DMS79 treated with DMSO at 0.1 percent for 48 hours (cell line): ENCODE measurements at regions not wholly inside any gene's neighbourhood (a gene's known extent, or its start where the extent isn't known, plus 50 kb on each side); places are given as distances from the start of the nearest gene placed in this dataset.

ENCODE experiments used
- DNase-seq: peaks from one replicate; lab custom pipeline; 2025; lab: John Stamatoyannopoulos, UW

DNA sequence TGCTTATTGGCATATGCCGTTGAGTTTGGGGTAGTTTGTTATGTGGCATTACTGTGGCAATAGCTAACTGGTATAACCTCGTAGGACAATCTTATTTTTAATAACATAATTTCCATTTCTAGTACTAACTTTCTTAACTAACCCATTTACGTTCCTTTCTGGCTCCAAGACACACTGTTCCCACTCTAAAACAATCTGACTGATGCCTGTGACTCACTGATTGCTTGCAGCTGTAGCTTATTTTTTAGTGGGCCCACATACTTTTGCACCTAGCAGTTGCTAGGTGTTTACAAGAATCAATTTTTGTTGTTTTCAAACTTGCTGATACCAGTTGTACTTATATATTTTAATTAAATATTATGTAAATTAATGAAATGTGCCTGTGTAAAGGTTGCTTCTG, 52.2 kb downstream of the FAT3 start:
- DNase-seq = no peak

DNA sequence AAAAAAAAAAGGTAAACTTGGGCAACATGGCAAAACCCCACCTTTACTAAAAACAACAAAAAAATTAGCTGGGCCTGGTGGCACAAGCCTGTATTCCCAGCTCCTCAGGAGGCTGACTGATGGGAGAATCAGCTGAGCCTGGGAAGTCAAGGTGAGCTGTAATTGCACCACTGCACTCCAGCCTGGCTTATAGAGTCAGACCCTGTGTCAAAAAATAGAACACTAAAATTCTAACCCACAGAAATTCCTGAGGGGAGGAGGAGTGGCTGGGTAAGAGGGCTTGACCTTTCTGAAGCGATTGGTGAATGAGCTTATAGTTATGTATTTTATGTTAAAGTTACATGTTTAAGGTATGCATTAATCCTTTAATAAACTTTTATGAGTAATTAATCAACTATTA, 53.3 kb downstream of the FAT3 start:
- DNase-seq = no peak

DNA sequence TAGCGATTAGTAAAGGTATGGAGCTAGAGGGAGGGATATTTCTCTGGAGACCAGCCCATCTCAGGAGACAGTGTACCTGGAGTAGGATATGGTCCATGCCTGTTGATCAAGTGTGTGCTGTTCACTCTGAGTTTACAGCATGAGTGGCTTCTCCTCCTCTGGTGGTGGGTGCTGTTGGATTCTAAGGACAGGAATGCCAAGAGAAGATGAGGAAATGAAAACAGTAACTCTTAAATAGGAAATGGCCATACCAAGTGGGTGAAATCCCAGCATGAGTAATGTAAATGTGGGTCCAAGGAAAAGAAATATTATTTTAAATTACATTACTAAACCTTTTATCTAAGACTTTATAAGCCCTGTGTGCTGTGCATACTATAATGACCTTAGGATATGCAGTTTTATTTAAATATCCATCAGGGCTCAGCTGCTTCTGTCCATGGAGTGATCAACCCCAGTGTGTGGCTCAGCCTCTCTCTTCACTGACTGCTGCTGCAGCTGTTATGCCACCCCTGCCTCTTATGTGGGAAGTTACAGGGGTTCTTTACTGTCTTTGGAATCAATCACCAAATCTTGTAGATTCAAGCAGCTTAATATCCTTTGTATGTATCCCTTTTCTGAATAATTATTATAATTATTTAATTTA, 54.3 kb downstream of the FAT3 start:
- DNase-seq = no peak

DNA sequence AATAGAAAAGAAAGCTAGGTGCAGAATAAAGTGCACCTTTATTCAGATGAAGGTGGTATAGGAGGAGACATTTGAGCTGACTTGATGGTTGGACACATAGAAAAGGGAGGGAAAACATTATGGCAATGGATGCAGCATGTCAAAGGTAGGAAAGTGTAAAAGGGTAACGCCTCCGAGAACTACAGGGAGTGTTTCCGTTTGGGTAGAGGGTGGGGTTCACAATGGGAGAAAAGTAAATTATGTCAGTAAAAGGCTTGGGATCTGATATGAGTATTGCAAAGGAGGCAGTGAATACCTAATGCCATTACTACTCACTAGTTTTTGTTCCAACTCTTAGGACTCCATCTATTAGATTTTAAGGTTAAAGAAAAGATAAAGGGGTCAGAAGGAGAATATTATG, 59.5 kb downstream of the FAT3 start:
- DNase-seq = no peak

DNA sequence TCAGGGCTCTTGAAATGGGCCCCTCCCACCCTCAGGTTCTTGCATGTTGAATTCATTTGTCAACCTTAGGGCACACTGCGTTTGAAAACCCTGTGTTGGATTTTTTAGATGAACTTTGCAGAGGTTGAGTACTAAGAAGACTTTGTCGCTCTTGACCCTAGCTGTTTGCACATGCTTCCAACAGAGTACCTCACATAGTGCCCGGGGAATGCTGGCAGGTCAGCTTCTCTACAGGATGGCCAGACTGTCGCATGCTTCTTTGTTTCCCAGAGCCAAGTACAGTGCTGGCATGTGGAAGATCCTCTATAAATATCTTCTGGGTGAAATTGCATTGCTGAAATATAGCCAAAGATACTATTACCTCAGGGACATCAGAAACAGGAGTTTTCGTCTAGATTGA, 59.9 kb downstream of the FAT3 start:
- DNase-seq = no peak

DNA sequence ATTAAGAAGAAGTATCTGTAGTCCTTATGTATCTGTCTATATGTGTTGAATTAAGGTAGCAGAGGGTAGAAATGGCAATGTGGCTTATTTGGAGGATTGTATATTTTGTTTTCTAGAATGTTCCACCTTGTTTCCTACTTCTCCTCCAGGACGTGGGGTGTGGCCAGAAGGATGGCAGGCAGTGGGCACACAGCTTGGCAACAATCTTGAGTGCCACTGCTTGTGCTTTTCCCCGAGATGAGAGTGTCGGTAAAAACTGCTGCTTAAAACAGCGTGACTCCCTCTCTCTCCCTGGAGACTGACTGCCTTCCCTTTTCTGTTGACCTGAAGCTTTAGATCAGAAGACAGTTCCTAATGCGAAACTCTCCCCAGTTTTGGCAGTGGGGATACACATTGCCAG, 61.2 kb downstream of the FAT3 start:
- DNase-seq = no peak

DNA sequence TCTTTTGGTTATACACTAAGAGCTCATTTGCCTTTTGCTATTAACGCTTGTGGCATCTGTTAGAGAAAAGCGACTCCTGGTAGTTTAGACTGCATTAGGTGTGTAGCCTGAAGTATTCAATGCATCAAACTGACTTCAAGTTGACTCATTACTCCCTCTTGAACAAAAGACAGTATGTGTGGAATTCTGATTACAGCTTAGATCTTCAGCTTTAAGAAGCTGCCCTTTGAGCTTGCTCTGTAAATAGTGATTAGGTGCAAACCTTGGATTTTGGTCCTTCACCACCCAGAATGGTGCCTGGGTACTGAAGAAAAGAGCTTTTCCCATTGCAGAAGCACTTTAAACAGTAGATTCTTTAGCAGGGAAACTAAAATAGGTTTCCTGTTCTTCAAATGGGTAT, 62.1 kb downstream of the FAT3 start:
- DNase-seq = no peak

DNA sequence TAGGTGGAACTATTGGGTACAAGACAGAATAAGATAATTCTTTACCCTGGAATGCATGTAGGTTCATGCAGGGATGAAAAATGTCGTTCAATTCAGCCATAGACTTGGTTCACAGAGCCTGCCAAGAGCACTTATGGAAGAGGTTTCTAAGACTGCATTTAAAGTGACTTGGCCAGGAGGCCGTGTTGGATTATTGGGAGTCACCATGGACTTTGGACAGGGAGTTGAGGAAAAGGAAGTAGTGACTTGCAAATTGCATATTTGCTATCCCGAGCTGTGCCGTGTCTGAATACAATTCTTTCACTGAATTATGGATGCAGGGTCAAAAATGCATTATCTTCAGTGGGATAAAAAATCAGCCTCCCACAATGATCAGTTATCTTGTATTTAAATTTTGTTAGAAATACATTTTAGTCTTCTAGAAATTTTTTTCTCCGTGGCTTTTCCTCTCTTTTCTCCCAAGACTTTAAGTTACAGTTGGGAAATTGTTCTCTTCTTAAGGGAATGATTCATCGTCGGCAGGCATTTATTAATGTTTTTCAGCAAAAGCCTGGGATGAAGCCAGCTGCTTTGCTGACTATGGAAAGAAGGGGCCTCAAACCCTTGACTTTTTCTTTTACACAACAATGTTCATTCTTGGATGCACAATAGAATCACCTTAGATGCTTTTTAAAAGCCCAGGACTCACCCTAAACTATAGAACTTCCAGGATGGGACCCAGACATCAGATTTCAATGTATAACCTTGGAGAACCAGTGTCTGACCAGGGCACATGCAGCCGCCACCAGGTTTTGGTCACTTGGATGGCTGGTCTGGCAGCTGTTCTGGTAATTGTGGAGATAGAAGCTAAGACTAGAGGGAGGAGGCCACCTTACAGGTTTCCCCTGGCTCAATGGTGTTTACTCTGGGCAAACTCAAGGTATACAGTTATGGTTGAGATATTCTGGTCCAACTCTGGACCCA, 70.8 kb downstream of the FAT3 start:
- no peak for DNase-seq

DNA sequence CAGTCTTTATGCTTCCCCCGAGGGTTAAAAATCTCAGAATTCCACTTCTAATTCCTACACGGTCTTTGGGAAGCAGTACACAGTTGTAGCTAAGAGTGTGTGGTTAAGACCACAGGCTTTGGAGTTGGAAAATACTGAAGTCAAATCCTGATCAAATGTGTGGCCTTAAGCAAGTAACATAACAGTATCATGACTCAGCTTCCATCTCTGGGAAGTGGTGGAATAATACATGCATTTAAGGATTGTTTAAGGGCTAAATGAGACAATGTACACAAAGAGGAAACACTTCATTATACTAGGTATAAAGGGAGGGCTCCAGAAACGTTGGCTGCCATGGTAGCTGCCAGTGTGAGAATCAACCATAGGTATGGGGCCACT, 71.5 kb downstream of the FAT3 start:
- DNase-seq = no peak

DNA sequence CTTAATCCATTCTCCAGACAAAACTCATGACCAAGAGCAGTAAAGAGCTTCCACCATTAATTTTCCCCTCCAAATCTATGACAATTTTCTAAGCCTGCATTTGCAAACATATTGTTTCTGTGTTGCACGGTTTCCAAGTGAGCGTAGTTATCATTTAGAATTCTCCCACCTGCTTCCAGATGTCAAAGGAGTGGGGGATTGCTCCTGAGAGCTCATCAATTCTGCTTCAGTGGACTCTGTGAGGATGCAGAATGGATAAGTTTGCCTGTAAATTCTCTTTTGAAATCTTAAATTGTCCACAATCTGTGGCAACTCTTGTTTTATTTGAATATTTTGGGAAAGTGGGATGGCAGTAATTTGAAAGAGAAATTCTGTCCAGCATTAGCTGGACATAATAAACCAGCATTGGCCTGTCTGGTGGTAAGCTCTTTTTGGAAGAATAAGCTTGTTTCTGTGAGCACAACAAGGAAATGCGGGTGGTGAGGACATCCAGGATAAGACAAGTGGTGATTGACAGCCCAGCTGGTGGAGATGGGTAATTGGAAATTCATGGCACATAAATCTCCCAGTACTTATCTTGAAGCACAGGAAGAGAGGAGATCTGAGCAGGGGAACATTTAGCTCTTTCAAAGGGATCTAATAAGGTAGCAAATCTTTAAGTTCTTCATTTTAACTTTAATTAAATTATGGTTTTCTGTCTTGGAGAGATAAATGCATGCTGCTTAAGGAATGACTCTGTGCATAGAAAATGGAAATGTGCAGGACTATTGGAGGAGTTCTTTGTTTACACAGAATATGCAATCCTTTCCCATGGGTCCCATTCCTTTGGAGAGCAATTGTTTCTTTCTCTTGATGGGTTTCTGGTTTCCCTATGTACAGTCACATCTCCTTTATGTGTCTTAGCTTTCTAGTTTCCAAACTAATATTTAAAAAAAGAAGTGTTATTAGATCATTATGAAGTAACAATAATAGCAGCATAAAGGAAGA, 73.2 kb downstream of the FAT3 start:
- no peak for DNase-seq

DNA sequence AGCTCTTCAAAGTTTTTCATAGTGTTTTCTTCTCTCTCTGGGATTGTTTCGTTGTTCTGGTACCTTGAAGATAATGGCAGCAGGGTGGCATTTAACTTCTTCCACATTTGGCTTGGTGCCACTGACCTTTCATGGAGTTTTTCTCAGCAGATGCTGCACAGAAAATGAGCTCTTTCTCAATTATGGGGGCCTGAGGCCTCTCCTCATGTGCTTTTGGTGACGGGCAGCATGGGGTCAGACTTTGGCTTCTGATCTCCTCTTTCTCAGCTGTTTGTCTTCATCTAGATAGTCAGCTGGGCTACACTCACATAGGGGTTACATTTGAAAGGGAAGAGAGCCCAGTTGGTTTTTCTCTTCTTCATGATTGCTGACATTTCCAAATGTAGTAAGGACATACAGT, 76.3 kb downstream of the FAT3 start:
- no peak for DNase-seq

DNA sequence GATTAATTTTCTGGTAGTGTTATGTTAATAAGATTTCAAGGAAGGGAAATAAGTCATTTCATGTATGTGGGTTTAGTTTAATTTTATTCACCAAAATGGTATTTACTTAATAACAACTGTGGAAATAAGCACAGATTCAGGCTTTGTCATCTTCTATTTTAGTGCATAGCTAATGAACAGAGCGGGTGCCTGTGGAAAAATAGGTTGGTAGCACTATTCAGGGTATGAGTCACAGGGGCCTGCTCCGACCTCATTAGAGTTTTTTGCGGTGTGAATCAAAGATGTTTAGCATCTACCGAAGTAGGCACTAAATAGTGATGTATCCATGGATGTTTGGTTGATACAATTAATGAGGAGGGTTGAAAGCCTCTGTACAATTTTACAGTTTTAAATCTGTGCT, 78.2 kb downstream of the FAT3 start:
- no peak for DNase-seq

DNA sequence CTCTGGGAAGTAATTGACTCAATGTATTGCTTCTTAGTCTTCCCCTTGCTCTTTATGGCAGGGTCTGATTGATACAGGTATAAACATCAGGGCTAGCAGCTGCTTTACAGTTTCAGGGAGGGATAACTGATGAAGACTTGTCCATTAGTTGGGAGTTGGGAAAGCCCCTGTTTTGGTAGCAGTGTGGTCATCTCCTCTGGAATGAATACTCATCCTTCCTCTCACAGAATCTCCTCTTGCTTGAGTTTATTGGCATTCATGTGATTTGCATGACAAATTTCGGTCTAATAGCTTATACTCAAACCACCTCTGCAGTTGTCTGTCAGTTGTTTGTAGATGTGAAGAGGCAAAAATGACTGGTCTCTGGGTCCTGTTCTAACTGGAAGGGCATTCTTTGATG, 79.7 kb downstream of the FAT3 start:
- DNase-seq = no peak

DNA sequence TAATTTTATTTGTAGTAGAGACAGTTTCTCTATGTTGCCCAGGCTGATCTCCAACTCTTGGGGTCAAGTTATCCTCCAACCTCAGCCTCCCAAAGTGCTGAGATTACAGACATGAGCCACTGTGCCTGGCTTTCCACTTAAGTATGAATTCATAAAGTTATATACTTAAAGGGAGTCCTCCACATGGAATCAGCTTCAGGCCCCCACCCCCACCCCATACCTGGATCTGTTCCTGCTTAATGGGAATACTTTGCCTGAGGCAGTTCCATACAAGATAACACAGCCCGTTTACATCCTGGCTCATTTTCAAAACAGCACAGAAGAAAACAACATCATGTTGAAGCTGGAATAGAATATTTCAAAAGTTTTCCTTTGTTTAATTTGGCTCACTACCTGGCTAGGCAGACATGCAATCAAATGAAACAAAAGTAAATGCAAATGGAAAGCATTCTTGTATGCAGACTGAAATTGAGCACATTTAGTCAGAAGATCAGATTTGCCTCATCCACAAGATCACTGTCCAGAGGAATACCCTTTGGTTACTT, 82.4 kb downstream of the FAT3 start:
- DNase-seq = no peak

DNA sequence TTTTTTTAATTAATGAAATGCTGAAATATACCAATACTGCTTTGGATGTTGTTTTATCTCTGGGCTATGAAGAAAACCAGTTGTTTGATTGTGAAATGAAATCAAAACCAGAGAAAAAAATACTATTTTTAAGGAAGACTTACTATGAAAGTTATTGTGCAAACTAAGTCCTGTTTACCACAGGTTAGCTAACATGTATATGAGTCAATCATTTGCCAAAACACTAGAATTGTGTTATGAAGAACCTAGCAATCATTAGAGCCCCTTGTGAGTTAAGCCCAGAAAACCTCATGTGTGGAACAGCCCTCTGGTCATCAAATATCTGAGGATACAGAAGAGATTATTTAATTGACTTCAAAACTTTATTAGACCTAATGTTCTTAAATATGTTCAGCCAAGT, 83.7 kb downstream of the FAT3 start:
- DNase-seq = no peak

DNA sequence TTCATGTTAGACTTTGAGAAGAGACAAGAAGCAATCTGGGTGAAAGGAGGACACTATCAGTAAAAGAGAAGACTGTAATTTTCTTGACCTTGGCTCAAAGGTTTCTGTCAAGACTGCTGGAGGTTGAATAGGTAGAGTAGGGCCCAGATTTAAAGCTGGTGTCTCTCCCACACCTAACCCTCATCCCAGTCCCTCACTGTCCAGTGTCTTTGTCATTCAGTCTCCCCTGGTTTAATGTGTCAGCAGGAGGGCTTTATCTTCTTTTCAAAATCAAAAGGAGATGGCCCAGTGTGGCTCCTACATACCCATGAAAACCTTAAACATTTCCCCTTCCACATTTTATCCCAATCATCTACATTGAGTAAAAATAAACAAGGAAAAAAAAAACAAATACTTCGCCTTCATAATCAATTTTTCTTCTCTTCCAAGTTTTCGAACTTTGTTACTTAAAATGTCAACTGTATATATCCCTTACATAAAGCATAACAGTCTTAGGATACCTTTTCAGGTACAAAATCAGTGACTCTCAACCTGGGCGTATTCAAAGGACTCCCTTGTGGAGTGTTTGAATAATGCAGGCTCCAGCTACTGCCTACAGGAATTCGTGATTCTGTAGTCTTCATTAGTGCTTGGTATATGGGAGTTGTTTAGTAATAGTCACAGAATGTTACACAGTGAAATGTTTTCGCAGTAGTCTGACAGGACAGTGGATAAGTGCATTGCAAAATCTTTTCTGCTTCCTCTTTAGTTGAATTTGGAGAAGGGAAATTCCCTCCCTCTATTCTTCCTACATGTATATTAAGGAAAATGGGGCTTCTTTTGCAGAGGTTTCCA, 87.2 kb downstream of the FAT3 start:
- no peak for DNase-seq

DNA sequence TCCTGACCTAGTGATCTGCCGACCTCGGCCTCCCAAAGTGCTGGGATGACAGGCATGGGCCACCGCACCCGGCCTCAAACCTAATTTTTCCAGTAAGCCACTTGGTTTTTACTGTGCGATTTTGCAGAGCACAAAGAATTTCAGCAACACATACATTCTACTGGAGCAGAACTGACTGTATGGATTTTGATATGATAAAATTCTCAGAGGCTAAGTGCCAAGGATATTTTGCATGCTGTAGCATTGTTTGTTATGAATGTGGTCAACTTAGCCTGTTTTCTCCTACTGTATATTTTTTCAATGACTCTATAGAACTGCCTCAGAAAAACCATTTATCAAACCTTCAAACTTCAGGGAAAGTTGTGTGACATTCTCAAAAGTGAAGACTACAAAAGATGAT, 89.2 kb downstream of the FAT3 start:
- no peak for DNase-seq

DNA sequence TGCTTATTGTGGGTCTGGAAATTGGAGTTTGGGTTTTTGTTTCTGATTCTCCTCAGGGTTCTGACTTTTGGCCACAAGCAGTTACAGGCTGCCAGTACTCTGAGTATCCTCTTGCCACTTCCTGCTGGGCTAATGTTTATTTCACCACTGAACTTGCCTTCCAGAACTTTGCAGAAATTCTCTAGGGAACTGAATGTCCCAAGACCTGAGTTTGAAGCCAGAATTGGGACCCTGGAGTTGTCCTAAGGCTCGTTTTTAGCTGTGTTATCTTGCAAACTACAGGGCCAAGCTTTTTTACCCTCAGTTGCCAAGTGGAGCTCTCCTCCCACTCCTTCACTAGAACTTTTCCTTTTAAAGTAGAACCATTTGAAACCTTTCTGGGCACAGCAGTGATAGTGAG, 89.9 kb downstream of the FAT3 start:
- DNase-seq = no peak

DNA sequence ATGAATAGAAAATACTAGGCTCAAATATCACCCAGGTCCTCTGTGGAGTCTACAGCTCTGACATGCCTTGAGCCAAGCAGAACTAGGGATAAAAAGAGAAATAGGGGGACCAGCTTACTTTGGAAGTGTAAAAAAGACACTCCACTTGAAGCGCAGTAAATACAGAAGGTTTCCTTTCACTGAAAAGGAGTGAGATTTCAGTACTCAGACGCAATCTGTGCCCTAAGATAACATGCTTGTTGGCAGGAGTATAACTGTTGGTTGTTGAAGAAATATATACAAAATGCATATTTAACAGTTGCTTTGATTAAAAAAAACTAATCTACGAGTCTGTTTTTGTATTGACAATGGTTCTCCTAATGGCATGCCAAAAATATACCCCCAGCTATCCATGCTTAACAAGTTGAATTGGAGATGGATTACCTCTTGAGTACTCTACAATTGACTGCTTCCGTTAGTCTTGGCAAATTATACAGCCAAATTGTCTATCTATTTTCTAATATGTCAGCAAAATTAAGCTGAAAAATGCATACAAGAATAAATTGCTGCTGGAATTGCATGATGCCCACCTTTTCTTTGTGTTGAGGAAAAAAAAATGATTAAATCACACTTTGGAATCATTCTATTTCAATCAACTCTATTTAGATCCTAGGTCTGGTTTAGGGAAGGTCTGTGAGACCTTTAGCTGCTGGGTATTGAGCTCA, 91.6 kb downstream of the FAT3 start:
- no peak for DNase-seq

DNA sequence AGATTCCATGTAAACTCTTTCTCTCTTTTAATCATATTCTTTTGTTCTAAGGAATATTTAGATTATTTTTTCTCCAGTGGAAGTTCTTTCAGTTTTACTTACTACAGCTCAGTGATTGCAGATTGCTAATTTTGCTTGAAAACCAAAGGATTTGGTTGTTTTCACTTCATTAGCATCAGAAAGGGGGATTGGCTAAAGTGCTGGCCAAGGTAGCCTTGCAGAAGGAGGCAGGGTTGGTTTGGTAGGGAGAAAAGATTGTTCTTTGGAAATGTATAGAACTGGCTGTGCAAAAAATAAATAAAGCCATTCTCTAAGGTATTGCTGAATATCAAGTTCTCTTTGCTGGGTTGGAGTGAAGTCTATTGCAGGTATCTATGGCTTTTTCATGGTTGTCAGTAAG, 92.6 kb downstream of the FAT3 start:
- no peak for DNase-seq

DNA sequence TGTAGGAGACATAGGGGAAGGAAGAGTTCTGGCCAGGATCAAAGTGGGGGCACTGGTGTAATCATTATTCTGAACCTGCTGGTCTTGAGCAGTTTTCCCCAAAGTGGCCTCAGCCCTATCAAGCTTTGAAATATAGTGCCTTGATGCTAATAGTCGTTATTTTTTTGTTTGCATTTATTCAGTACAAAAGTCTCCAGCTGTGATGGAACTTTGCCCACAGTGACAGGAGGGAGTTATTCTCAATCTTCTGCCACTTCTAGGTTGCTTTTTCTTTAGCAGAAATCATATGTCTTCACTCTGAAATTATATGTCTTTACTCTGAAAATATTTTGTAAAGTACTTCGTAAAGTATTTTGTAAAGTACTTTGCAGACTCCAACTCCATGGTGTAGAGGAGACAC, 93.1 kb downstream of the FAT3 start:
- no peak for DNase-seq
